Esophagus squamous epithelium (tissue), 5 donors: ENCODE measurements at regions not wholly inside any gene's neighbourhood (a gene's known extent, or its start where the extent isn't known, plus 50 kb on each side); places are given as distances from the start of the nearest gene placed in this dataset.

ENCODE experiments used
- DNase-seq: peaks from one replicate; lab custom pipeline; 2025; lab: John Stamatoyannopoulos, UW
- H3K27ac ChIP-seq, 4 donors: fragments of 200-600 bp; sonication (generic); one replicate each; pipeline ENCODE4 v1.5.1; 2016 to 2019; ENCODE audit warnings: mild to moderate bottlenecking in 1 of 4
- H3K27me3 ChIP-seq, 4 donors: fragments of 200-600 bp; sonication (generic); 1 replicate in 3 of 4; 2 replicates in 1 of 4; pipeline versions ENCODE4 v1.5.1 to v1.6.0; 2017 to 2021; ENCODE audit warnings: antibody characterized with exemption in 1 of 4
- H3K36me3 ChIP-seq, 3 donors: fragments of 200-600 bp; sonication (generic); one replicate each; pipeline ENCODE4 v1.5.1; 2016 to 2019
- H3K4me1 ChIP-seq, 3 donors: fragments of 200-600 bp; sonication (generic); one replicate each; pipeline ENCODE4 v1.5.1; 2017 to 2019
- H3K4me3 ChIP-seq, 4 donors: fragments of 200-600 bp; sonication (generic); 1 replicate in 3 of 4; 2 replicates in 1 of 4; pipeline ENCODE4 v1.5.1; 2016 to 2019; ENCODE audit warnings: mild to moderate bottlenecking in 2 of 4, moderate library complexity in 1 of 4
- H3K9me3 ChIP-seq, 3 donors: fragments of 200-600 bp; sonication (generic); one replicate each; pipeline ENCODE4 v1.5.1; 2016 to 2019
- CTCF ChIP-seq, 6 experiments: fragments of 450-650 bp in 4 of 6; fragments of 200-600 bp in 2 of 6; sonication (generic) in 2 of 6; IDR thresholded peaks; one replicate each; pipeline ENCODE4 v1.5.1; 2016 to 2019; ENCODE audit warnings: antibody characterized with exemption in 6 of 6, mild to moderate bottlenecking in 4 of 6, moderate library complexity in 4 of 6
- POLR2A ChIP-seq, 4 donors: fragments of 450-650 bp; IDR thresholded peaks; one replicate each; pipeline ENCODE4 v1.6.1; 2017; ENCODE audit warnings: antibody characterized with exemption in 4 of 4, mild to moderate bottlenecking in 4 of 4, moderate library complexity in 3 of 4
- WGBS, 2 donors: methylation state at CpG; one replicate each; pipeline ENCODE4 v1.1.5; 2018; 5-methylcytosine and 5-hydroxymethylcytosine counted together
- intact Hi-C: fragments of 100-400 bp; cut with DNase I; formaldehyde crosslinking; loops from one replicate; pipeline ENCODE4 v1.15.0; 2022
- donor health status: DM: yes; HTN: yes; CAD: no.

- Histone ChIP-seq H3K27ac (peak overlapping the region; percentile 54 to 69 (median 58)), H3K4me1 (peaks cover 0 to 57% (median 24%) of the 10 kb centered on the region in 3 donors), H3K9me3 (no peaks in the 10 kb centered on the region), H3K4me3 (no peak overlapping the region), H3K27me3 (no peaks in the 10 kb centered on the region), H3K36me3 (no peaks in the 10 kb centered on the region)
- intact Hi-C loops = no loop called here
- no peak for DNase-seq
- WGBS, 2 donors = 26 to 29% methylated on average over 5 of the region's 5 CpGs
- TF ChIP-seq CTCF (IDR thresholded peaks at IDR 0.05) (peak in 3 of 6 experiments; percentile 9 to 19 (median 10)), POLR2A (IDR thresholded peaks at IDR 0.05) (no peak)
Measured at GRCh38 chr9:79477955-79478771, 93.6 kb upstream of the TLE4 start.

GRCh38 chr9:79480639-79481038, 91.1 kb upstream of the TLE4 start:
- Histone ChIP-seq H3K4me3 (no peak overlapping the region), H3K27ac (peak overlapping the region; percentile 44 to 70 (median 62)), H3K4me1 (peaks cover 0 to 57% (median 24%) of the 10 kb centered on the region in 3 donors), H3K27me3 (no peaks in the 10 kb centered on the region), H3K9me3 (no peaks in the 10 kb centered on the region), H3K36me3 (no peaks in the 10 kb centered on the region)
- WGBS, 2 donors = 43 to 62% methylated on average over 4 of the region's 4 CpGs
- no peak for DNase-seq
- intact Hi-C loops = no loop called here
- TF ChIP-seq CTCF (IDR thresholded peaks at IDR 0.05) (no peak), POLR2A (IDR thresholded peaks at IDR 0.05) (no peak)

- DNase-seq = no peak
- TF ChIP-seq POLR2A (IDR thresholded peaks at IDR 0.05) = no peak
- WGBS, 2 donors = 66 to 89% methylated on average over 5 of the region's 5 CpGs
- no peaks in the 10 kb centered on the region for H3K27me3 ChIP-seq
- no peaks in the 10 kb centered on the region for H3K36me3 ChIP-seq
- H3K9me3 ChIP-seq = no peaks in the 10 kb centered on the region
- H3K27ac ChIP-seq = no peak overlapping the region
- intact Hi-C loops = no loop called here
- no peak overlapping the region for H3K4me3 ChIP-seq
- H3K4me1 ChIP-seq = peaks cover 0 to 53% (median 24%) of the 10 kb centered on the region in 3 donors
Measured at GRCh38 chr9:79481846-79482477, 89.8 kb upstream of the TLE4 start.

GRCh38 chr9:79485258-79485657, 86.5 kb upstream of the TLE4 start:
- H3K4me3 ChIP-seq = no peak overlapping the region
- H3K36me3 ChIP-seq = no peaks in the 10 kb centered on the region
- TF ChIP-seq CTCF (IDR thresholded peaks at IDR 0.05) (no peak), POLR2A (IDR thresholded peaks at IDR 0.05) (no peak)
- no peak overlapping the region for H3K27ac ChIP-seq
- no peaks in the 10 kb centered on the region for H3K27me3 ChIP-seq
- H3K9me3 ChIP-seq = no peaks in the 10 kb centered on the region
- DNase-seq = no peak
- intact Hi-C loops = no loop called here
- 80 to 86% methylated on average over 3 of the region's 3 CpGs for WGBS, 2 donors
- peaks cover 10 to 37% (median 14%) of the 10 kb centered on the region in 3 donors for H3K4me1 ChIP-seq

- Histone ChIP-seq H3K27me3 (no peaks in the 10 kb centered on the region), H3K4me3 (no peak overlapping the region), H3K27ac (peak overlapping the region in 1 of 4 donors; percentile 43), H3K4me1 (peaks cover 6 to 16% (median 10%) of the 10 kb centered on the region in 3 donors), H3K9me3 (no peaks in the 10 kb centered on the region), H3K36me3 (no peaks in the 10 kb centered on the region)
- no peak for DNase-seq
- intact Hi-C loops = no loop called here
- TF ChIP-seq CTCF (IDR thresholded peaks at IDR 0.05) = no peak
- WGBS, 2 donors = 33 to 46% methylated on average over 6 of the region's 6 CpGs
Measured at GRCh38 chr9:79489261-79490000, 82.3 kb upstream of the TLE4 start.
